K562 (cell line): ENCODE measurements at regions not wholly inside any gene's neighbourhood (a gene's known extent, or its start where the extent isn't known, plus 50 kb on each side); places are given as distances from the start of the nearest gene placed in this dataset.

ENCODE experiments used
- ATAC-seq: fragments of 200-7000 bp; cut with Tn5 transposase; 3 replicates; pipeline ENCODE4 v1.9.1; 2020; ENCODE audit warnings: moderate library complexity
- BruUV-seq: library from RNA; stranded (reverse); fragments of 400-500 nt; replicated peaks from 2 replicates; lab custom pipeline; 2021; lab: Mats Ljungman, UMichigan
- CTCF ChIA-PET: fragments of 300-600 bp; formaldehyde crosslinking; extraction: SDS; loops from one replicate; lab custom pipeline; 2021; ENCODE audit warnings: low intra/inter-chr PET ratio; lab: Yijun Ruan, JAX
- POLR2A ChIA-PET: fragments of 300-600, 350-650 bp; sonication (Branson Sonifier 250); formaldehyde crosslinking; extraction: SDS; loops from one replicate; lab custom pipeline; 2021; ENCODE audit warnings: antibody characterized with exemption, inconsistent platforms; lab: Yijun Ruan, JAX
- DNase-seq, 4 experiments: peaks; one replicate each; pipeline versions ENCODE4 v3.0.0 to v3.0.0-alpha.2; 2011 to 2018; ENCODE audit warnings: low spot score in 3 of 4, mixed read lengths in 3 of 4; ENCODE audit errors: extremely low read depth in 1 of 4
- FAIRE-seq: peaks from 2 replicates; lab custom pipeline; 2011; peaks lifted over from hg19 to GRCh38; lab: Jason Lieb, UNC
- H2AFZ ChIP-seq: 2 replicates; pipeline ENCODE4 v1.6.0; 2011; ENCODE audit warnings: low read depth, low read length, control low read depth, inconsistent platforms
- H3K27ac ChIP-seq: fragments of 200-600 bp; 3 replicates; pipeline ENCODE4 v1.8.0; 2011; ENCODE audit warnings: low read depth, mild to moderate bottlenecking, control low read depth, inconsistent platforms, low read length, moderate library complexity, mixed read lengths; ENCODE audit errors: extremely low read depth
- H3K27me3 ChIP-seq, 2 experiments: fragments of 300-600 bp in 1 of 2; 2 replicates in 1 of 2; 3 replicates in 1 of 2; pipeline versions ENCODE4 v1.6.0 to v1.8.0; 2011; ENCODE audit warnings: inconsistent platforms in 2 of 2, low read length in 2 of 2, mild to moderate bottlenecking in 1 of 2, mixed read lengths in 1 of 2, moderate library complexity in 1 of 2; ENCODE audit not compliant: control insufficient read depth in 2 of 2, insufficient read depth in 2 of 2
- H3K36me3 ChIP-seq: fragments of 300-600 bp; 3 replicates; pipeline ENCODE4 v1.8.0; 2011; ENCODE audit warnings: mild to moderate bottlenecking, low read length, inconsistent platforms; ENCODE audit not compliant: control insufficient read depth, insufficient read depth
- H3K4me1 ChIP-seq, 2 experiments: fragments of 200-600 bp in 1 of 2; replicated peaks in 1 of 2; 2 replicates in 1 of 2; 3 replicates in 1 of 2; pipeline versions ENCODE4 v1.5.1 to v1.8.0; 2011; ENCODE audit warnings: inconsistent platforms in 2 of 2, low read length in 2 of 2, mild to moderate bottlenecking in 1 of 2, mixed read lengths in 1 of 2, moderate library complexity in 1 of 2; ENCODE audit not compliant: control insufficient read depth in 2 of 2, insufficient read depth in 2 of 2
- H3K4me2 ChIP-seq: 2 replicates; pipeline ENCODE4 v1.6.1; 2011; ENCODE audit warnings: low read length, control low read depth, inconsistent platforms, mixed read lengths; ENCODE audit not compliant: insufficient read depth
- H3K4me3 ChIP-seq: fragments of 200-600 bp; sonication (generic), shearing (Covaris generic); 2 replicates; pipeline ENCODE4 v1.5.1; 2016; ENCODE audit warnings: control low read depth, inconsistent platforms
- H3K79me2 ChIP-seq: fragments of 200-600 bp; 3 replicates; pipeline ENCODE4 v1.8.0; 2011; ENCODE audit warnings: low read length, inconsistent platforms; ENCODE audit not compliant: control insufficient read depth, insufficient read depth
- H3K9ac ChIP-seq, 2 experiments: 2 replicates each; pipeline versions ENCODE4 v1.6.0 to v1.6.1; 2011; ENCODE audit warnings: low read depth in 2 of 2, low read length in 2 of 2, control low read depth in 1 of 2, inconsistent platforms in 1 of 2, mild to moderate bottlenecking in 1 of 2, mixed read lengths in 1 of 2; ENCODE audit not compliant: insufficient read depth in 1 of 2
- H3K9me1 ChIP-seq: one replicate; pipeline ENCODE4 v1.6.0; 2011; ENCODE audit warnings: inconsistent platforms, mild to moderate bottlenecking, low read length, moderate library complexity; ENCODE audit not compliant: control insufficient read depth, insufficient read depth
- H3K9me3 ChIP-seq: replicated peaks from 2 replicates; pipeline ENCODE4 v1.5.1; 2011; ENCODE audit warnings: low read depth, low read length, inconsistent platforms; ENCODE audit not compliant: control insufficient read depth, insufficient read depth
- H4K20me1 ChIP-seq: replicated peaks from 2 replicates; pipeline ENCODE4 v1.6.1; 2011; ENCODE audit warnings: low read length, inconsistent platforms, mixed read lengths; ENCODE audit not compliant: control insufficient read depth, insufficient read depth
- CBFA2T3 ChIP-seq: fragments of 450-650 bp; IDR thresholded peaks from 2 replicates; pipeline ENCODE4 v1.6.1; 2017
- DNMT1 ChIP-seq: fragments of 450-650 bp; IDR thresholded peaks from 2 replicates; pipeline ENCODE4 v1.6.1; 2016; ENCODE audit warnings: antibody characterized with exemption, mild to moderate bottlenecking
- E2F4 ChIP-seq: sonication (generic); formaldehyde crosslinking; IDR thresholded peaks from 2 replicates; pipeline ENCODE4 v1.8.0; 2022; ENCODE audit warnings: mild to moderate bottlenecking, low read depth, missing genetic modification reagents
- ELF2 ChIP-seq: fragments of 250-450 bp; sonication (Bioruptor Pico); IDR thresholded peaks from 2 replicates; pipeline ENCODE4 v1.5.0; 2021; ENCODE audit warnings: mild to moderate bottlenecking
- HNRNPH1 ChIP-seq: fragments of 200-400 bp; formaldehyde crosslinking; optimal IDR thresholded peaks from 2 replicates; pipeline ENCODE3; 2017; ENCODE audit warnings: low read depth, mild to moderate bottlenecking, low read length, moderate library complexity
- ILK ChIP-seq: fragments of 450-650 bp; IDR thresholded peaks from 2 replicates; pipeline ENCODE4 v1.6.1; 2016; ENCODE audit warnings: missing genetic modification characterization, low read depth, mild to moderate bottlenecking, missing compliant biosample characterization, moderate library complexity, borderline replicate concordance
- KLF10 ChIP-seq: fragments of 250-450 bp; sonication (Bioruptor Pico); IDR thresholded peaks from 2 replicates; pipeline ENCODE4 v1.6.1; 2021; ENCODE audit warnings: matching md5 sums
- PKNOX1 ChIP-seq: fragments of 450-650 bp; IDR thresholded peaks from 2 replicates; pipeline ENCODE4 v1.6.1; 2016
- PTRF ChIP-seq: fragments of 450-650 bp; IDR thresholded peaks from 2 replicates; pipeline ENCODE4 v1.6.1; 2016; ENCODE audit warnings: mild to moderate bottlenecking, missing genetic modification characterization, missing compliant biosample characterization
- RBFOX2 ChIP-seq: fragments of 200-400 bp; formaldehyde crosslinking; IDR thresholded peaks from 2 replicates; pipeline ENCODE4 v1.6.1; 2017; ENCODE audit warnings: low read depth, mild to moderate bottlenecking, low read length, moderate library complexity
- RBM14 ChIP-seq: fragments of 200-400 bp; formaldehyde crosslinking; IDR thresholded peaks from 2 replicates; pipeline ENCODE4 v1.6.1; 2018; ENCODE audit warnings: low read depth, mild to moderate bottlenecking, low read length, moderate library complexity, borderline replicate concordance; ENCODE audit not compliant: insufficient read depth
- TCF7L2 ChIP-seq: fragments of 150-350 bp; IDR thresholded peaks from 2 replicates; pipeline ENCODE4 v1.6.1; 2016; ENCODE audit warnings: low read depth, mild to moderate bottlenecking, low read length, moderate library complexity
- ZBTB8A ChIP-seq: fragments of 450-650 bp; IDR thresholded peaks from 2 replicates; pipeline ENCODE4 v1.6.1; 2018; ENCODE audit warnings: mild to moderate bottlenecking, moderate library complexity; ENCODE audit not compliant: partially characterized antibody
- ZC3H11A ChIP-seq: IDR thresholded peaks from 2 replicates; pipeline ENCODE4 v1.6.1; 2012; ENCODE audit warnings: low read depth, low read length, improper control_type of control experiment
- ZEB2 ChIP-seq: fragments of 450-650 bp; IDR thresholded peaks from 2 replicates; pipeline ENCODE4 v1.6.1; 2016
- ZNF282 ChIP-seq: sonication (generic); formaldehyde crosslinking; IDR thresholded peaks from 2 replicates; pipeline ENCODE4 v1.8.1; 2023; ENCODE audit warnings: missing genetic modification reagents
- WGBS: fragments of 100-300 bp; shearing (Covaris generic); methylation state at CpG from one replicate; pipeline ENCODE4 v1.1.6; 2016; ENCODE audit warnings: low coverage, mixed read lengths; ENCODE audit not compliant: insufficient coverage; ENCODE audit errors: missing lambda C conversion rate; 5-methylcytosine and 5-hydroxymethylcytosine counted together
- in situ Hi-C: fragments of 300-500 bp; cut with MboI; formaldehyde crosslinking; loops from 4 replicates; pipeline ENCODE4 v1.15.0; 2018; ENCODE audit warnings: inconsistent platforms, mixed read lengths
- intact Hi-C: fragments of 100-400 bp; cut with micrococcal nuclease; formaldehyde crosslinking; loops from 2 replicates; pipeline ENCODE4 v1.14.2; 2022

GRCh38 chr10:130772676-130773075, 538.8 kb downstream of the TCERG1L start:
- Histone ChIP-seq H2AFZ (no peak overlapping the region), H3K9me3 (no peaks in the 10 kb centered on the region), H3K4me2 (no peak overlapping the region), H3K9me1 (no peaks in the 10 kb centered on the region), H3K36me3 (no peaks in the 10 kb centered on the region), H3K4me1 (no peaks in the 10 kb centered on the region), H4K20me1 (no peaks in the 10 kb centered on the region), H3K4me3 (no peak overlapping the region), H3K9ac (no peak overlapping the region), H3K79me2 (no peaks in the 10 kb centered on the region), H3K27ac (no peak overlapping the region), H3K27me3 (no peaks in the 10 kb centered on the region; a peak in 1 of 5 replicates)
- BruUV-seq, result no TSS peak
- 0% methylated on average over 4 of the region's 5 CpGs for WGBS
- ChIA-PET CTCF (no interaction called here), POLR2A (interaction anchor here (1.4 kb wide), 1 partner anchor 11 kb away, joined by 4 read pairs; no protein-coding TSS in a partner anchor)
- in situ Hi-C loops, result no loop called here
- DNase-seq (no peak), ATAC-seq (no peak), FAIRE-seq (no peak)
- TF ChIP-seq KLF10 (CRISPR knock-in tag) (no peak), ZBTB8A (no peak), RBFOX2 (no peak), ZEB2 (no peak), ELF2 (CRISPR knock-in tag) (no peak), ZC3H11A (no peak), CBFA2T3 (no peak), E2F4 (CRISPR knock-in tag) (no peak), DNMT1 (no peak), TCF7L2 (no peak), HNRNPH1 (no peak), ILK (tag) (no peak), RBM14 (no peak), PTRF (tag) (no peak), ZNF282 (CRISPR knock-in tag) (no peak), PKNOX1 (no peak)
- intact Hi-C loops, result no loop called here
